LNCaP clone FGC (cell line): ENCODE measurements at regions not wholly inside any gene's neighbourhood (a gene's known extent, or its start where the extent isn't known, plus 50 kb on each side); places are given as distances from the start of the nearest gene placed in this dataset.

Experiments
- DNase-seq: peaks from one replicate; pipeline ENCODE4 v3.0.0-alpha.2; 2011; ENCODE audit warnings: low read depth
- H3K4me3 ChIP-seq: 2 replicates; pipeline ENCODE4 v1.5.1; 2011; ENCODE audit warnings: mild to moderate bottlenecking, low read depth, low read length, control low read depth
- CTCF ChIP-seq: IDR thresholded peaks from 2 replicates; pipeline ENCODE4 v1.5.1; 2012; ENCODE audit warnings: mild to moderate bottlenecking; ENCODE audit not compliant: control insufficient read depth, insufficient read depth; ENCODE audit errors: extremely low read depth

- H3K4me3 ChIP-seq, result no peak overlapping the region
- no peak for TF ChIP-seq CTCF
- no peak for DNase-seq
Measured at GRCh38 chr3:177479630-177480029, 282.3 kb upstream of the TBL1XR1 start.

- TF ChIP-seq CTCF, result no peak
- H3K4me3 ChIP-seq, result no peak overlapping the region
- no peak for DNase-seq
Measured at GRCh38 chr3:177481329-177481728, 284.0 kb upstream of the TBL1XR1 start.

- no peak for DNase-seq
- no peak for TF ChIP-seq CTCF
- H3K4me3 ChIP-seq, result no peak overlapping the region
Measured at GRCh38 chr3:177482048-177482691, 284.9 kb upstream of the TBL1XR1 start.

- TF ChIP-seq CTCF, result 0 out of 2 replicates have a peak, but pooled peaks have one; percentile 7
- DNase-seq, result no peak
- no peak overlapping the region for H3K4me3 ChIP-seq
Measured at GRCh38 chr3:177483182-177483967, 286.1 kb upstream of the TBL1XR1 start.

- H3K4me3 ChIP-seq, result no peak overlapping the region
- DNase-seq, result no peak
- no peak for TF ChIP-seq CTCF
Measured at GRCh38 chr3:177484206-177484605, 286.9 kb upstream of the TBL1XR1 start.

- DNase-seq, result no peak
- H3K4me3 ChIP-seq, result no peak overlapping the region
- TF ChIP-seq CTCF, result no peak
Measured at GRCh38 chr3:177484926-177485325, 287.6 kb upstream of the TBL1XR1 start.
